ENCODE measurements at regions not wholly inside any gene's neighbourhood (a gene's known extent, or its start where the extent isn't known, plus 50 kb on each side); places are given as distances from the start of the nearest gene placed in this dataset.
"Not testable (repeated sequence)": the region's sequence is repeated elsewhere in the genome, so short reads cannot be mapped to it uniquely, and the experiment has no call there.

DNA sequence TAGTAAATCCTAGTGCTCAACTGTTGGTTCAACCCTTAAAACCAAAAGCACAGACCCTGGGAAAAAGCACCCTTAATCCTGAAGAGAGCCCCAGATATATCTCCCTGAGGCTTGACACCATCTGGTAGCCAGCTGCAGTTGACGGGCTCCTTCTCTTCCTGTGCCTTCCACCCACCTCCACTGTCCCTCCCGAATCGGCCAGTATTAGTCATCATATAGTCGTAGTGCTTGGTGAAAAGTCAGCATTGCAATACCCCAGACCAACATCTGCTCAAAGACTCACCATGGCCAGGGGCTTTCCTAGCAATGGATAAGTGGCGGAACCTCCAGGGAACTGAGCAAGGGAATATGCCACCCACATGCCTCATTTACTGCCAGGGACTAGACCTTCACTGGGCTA is 125.6 kb upstream of the CRBN start:
- DNase-seq (ENCODE audit: low read depth in 2 of 2), result no peak
- TF ChIP-seq, protein P1, sequence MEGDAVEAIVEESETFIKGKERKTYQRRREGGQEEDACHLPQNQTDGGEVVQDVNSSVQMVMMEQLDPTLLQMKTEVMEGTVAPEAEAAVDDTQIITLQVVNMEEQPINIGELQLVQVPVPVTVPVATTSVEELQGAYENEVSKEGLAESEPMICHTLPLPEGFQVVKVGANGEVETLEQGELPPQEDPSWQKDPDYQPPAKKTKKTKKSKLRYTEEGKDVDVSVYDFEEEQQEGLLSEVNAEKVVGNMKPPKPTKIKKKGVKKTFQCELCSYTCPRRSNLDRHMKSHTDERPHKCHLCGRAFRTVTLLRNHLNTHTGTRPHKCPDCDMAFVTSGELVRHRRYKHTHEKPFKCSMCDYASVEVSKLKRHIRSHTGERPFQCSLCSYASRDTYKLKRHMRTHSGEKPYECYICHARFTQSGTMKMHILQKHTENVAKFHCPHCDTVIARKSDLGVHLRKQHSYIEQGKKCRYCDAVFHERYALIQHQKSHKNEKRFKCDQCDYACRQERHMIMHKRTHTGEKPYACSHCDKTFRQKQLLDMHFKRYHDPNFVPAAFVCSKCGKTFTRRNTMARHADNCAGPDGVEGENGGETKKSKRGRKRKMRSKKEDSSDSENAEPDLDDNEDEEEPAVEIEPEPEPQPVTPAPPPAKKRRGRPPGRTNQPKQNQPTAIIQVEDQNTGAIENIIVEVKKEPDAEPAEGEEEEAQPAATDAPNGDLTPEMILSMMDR (IDR thresholded peaks at IDR 0.05; ENCODE audit: low read depth, low read length), result no peak
- no peak overlapping the region for H3K4me3 ChIP-seq (replicated peaks in 1 of 2; ENCODE audit: low read depth in 2 of 2, low read length in 2 of 2)

DNA sequence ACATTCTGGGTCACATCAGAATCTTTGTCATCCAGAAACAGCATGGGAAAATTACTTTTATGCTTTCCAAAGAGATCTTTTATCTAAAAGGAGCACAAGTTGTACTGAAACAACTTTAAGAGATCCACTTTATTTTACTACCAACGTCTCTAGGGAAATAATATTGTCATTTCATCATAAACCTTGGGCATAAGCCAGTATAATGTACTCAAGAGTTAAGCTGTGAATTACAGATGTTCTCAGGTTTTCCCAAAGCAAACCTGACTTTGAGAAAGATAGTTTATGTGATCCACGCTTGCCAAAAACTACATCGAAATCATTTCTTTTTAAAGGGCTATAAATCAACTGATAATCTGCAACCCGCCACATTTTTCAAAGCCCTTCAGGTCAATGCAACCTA is 124.1 kb upstream of the CRBN start:
- no peak overlapping the region for H3K4me3 ChIP-seq (replicated peaks in 1 of 2; ENCODE audit: low read depth in 2 of 2, low read length in 2 of 2)
- no peak for DNase-seq (ENCODE audit: low read depth in 2 of 2)
- TF ChIP-seq, protein P1 (IDR thresholded peaks at IDR 0.05; ENCODE audit: low read depth, low read length), result no peak

DNA sequence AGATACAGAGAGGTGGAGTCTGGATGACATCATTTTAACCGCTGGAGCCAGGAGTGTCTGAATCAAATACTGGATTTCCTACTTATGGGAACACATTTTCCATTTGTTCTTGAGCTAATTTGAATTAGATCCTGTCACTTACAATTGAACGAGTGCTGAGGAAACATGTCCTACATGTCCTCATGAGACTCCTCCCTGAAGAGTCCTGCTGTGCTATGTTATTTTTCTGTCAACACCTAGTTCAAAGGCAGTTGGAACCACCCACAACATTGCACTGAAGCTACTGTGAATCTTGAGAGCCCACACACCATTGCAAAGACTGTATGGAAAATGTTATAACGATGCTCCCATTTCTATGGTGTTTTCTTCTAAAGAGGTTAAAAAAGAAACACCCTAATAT is 123.5 kb upstream of the CRBN start:
- TF ChIP-seq, protein P1 (IDR thresholded peaks at IDR 0.05; ENCODE audit: low read depth, low read length), result no peak
- no peak for DNase-seq (ENCODE audit: low read depth in 2 of 2)
- H3K4me3 ChIP-seq (replicated peaks in 1 of 2; ENCODE audit: low read depth in 2 of 2, low read length in 2 of 2), result no peak overlapping the region

- no peak overlapping the region for H3K4me3 ChIP-seq (replicated peaks in 1 of 2; ENCODE audit: low read depth in 2 of 2, low read length in 2 of 2)
- TF ChIP-seq, protein P1 (IDR thresholded peaks at IDR 0.05; ENCODE audit: low read depth, low read length), result no peak
- DNase-seq (ENCODE audit: low read depth in 2 of 2), result no peak
These were observed 122.0 kb upstream of the CRBN start for GRCh38 chr3:3301476-3301875.

GRCh38 chr3:3296979-3297381 is 117.5 kb upstream of the CRBN start:
- no peak for DNase-seq (ENCODE audit: low read depth in 2 of 2)
- TF ChIP-seq, protein P1 (IDR thresholded peaks at IDR 0.05; ENCODE audit: low read depth, low read length), result no peak
- no peak overlapping the region for H3K4me3 ChIP-seq (replicated peaks in 1 of 2; ENCODE audit: low read depth in 2 of 2, low read length in 2 of 2)

GRCh38 chr3:3295586-3295985 is 116.1 kb upstream of the CRBN start:
- H3K4me3 ChIP-seq (replicated peaks in 1 of 2; ENCODE audit: low read depth in 2 of 2, low read length in 2 of 2), result no peak overlapping the region
- TF ChIP-seq, protein P1 (IDR thresholded peaks at IDR 0.05; ENCODE audit: low read depth, low read length), result no peak
- no peak for DNase-seq (ENCODE audit: low read depth in 2 of 2)

DNA sequence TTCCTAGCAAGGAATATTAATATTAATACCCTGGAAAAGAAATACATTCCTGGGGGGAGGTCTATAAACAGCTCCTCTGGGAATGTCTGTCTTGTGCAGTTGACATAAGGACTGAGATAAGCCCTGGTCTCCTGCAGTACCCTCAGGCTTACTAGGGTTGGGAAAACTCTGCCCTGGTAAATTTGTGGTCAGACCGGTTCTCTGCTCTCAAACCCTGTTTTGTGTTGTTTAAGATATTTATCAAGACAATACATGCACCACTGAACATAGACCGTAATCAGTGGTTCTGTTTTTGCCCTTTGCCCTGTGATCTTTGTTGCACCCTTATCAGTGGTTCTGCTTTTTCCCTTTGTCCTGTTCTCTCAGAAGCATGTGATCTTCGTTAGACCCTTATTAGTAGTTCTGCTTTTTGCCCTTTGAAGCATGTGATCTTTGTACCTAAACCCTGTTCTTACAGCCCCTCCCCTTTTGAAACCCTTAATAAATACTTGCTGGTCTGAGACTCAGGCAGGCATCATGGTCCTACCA is 112.3 kb upstream of the CRBN start:
- not testable (repeated sequence) for H3K4me3 ChIP-seq (replicated peaks in 1 of 2; ENCODE audit: low read depth in 2 of 2, low read length in 2 of 2); DNase-seq (ENCODE audit: low read depth in 2 of 2)
